Gastroesophageal sphincter (tissue), 3 donors: ENCODE measurements at regions not wholly inside any gene's neighbourhood (a gene's known extent, or its start where the extent isn't known, plus 50 kb on each side); places are given as distances from the start of the nearest gene placed in this dataset.

ENCODE experiments used
- CTCF ChIP-seq, 4 experiments: fragments of 200-600 bp in 2 of 4; fragments of 450-650 bp in 2 of 4; sonication (generic) in 1 of 4; IDR thresholded peaks; one replicate each; pipeline ENCODE4 v1.5.1; 2017 to 2019; ENCODE audit warnings: antibody characterized with exemption in 4 of 4, mild to moderate bottlenecking in 2 of 4, moderate library complexity in 2 of 4
- POLR2AphosphoS5 ChIP-seq: sonication (generic); formaldehyde crosslinking; IDR thresholded peaks from one replicate; pipeline ENCODE4 v1.6.1; 2017; ENCODE audit warnings: antibody characterized with exemption

- TF ChIP-seq CTCF (IDR thresholded peaks at IDR 0.05) (no peak), POLR2AphosphoS5 (no peak)
These were observed 660.6 kb upstream of the NR3C2 start for GRCh38 chr4:149102765-149103164.
